Ecto neural progenitor cell (in vitro differentiated cells): ENCODE measurements at regions not wholly inside any gene's neighbourhood (a gene's known extent, or its start where the extent isn't known, plus 50 kb on each side); places are given as distances from the start of the nearest gene placed in this dataset.
"Not testable (repeated sequence)": the region's sequence is repeated elsewhere in the genome, so short reads cannot be mapped to it uniquely, and the experiment has no call there.

Experiments used
- DNase-seq: peaks from one replicate; pipeline ENCODE4 v3.0.0-alpha.2; 2018; ENCODE audit warnings: low spot score

DNA sequence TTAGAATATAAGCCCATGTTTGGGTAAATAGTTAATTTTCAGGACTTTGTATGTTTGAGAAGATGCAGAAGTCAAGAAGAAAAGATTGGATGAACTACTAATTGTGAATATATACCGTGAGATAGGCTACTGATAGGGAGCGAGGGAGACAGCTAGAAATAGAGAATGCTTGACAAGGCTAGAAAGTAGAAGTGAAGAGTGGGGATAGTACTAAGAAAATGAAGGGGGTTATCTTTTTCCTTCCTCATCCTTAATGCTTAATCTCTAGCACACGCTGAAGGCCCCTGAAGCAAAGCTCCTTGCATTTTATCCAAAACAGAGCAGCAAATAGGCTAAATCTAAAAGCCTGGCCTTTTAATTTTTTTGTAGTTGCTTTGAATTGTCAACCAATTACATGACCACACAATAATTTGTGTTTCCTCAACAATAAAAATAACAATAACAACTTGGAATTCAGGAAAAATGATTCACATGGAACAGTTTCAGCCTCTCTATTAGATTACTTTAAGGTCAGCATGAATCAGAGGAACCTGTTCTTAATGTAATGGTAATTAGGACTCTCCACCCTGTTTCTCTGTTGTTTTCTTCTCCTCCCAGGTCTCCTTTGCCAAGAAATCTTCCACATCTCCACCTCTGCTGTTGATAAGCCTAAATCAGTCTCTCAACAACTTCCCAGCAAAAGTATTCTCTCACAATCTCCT lies 1071.3 kb upstream of the ZEB2 start:
- DNase-seq: no peak

DNA sequence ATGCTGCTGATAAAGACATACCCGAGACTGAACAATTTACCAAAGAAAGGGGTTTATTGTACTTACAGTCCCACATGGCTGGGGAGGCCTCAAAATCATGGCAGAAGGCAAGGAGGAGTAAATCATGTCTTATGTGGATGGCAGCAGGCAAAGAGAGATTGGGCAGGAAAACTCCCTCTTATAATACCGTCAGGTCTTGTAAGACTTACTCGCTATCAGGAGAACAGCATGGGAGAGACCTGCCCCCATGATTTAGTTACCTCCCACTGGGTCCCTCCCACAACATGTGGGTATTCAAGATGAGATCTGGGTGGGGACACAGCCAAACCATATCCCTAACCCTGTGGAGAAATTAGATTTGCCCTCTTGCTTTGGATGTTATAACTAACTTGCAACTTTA lies 1068.0 kb upstream of the ZEB2 start:
- no peak for DNase-seq

DNA sequence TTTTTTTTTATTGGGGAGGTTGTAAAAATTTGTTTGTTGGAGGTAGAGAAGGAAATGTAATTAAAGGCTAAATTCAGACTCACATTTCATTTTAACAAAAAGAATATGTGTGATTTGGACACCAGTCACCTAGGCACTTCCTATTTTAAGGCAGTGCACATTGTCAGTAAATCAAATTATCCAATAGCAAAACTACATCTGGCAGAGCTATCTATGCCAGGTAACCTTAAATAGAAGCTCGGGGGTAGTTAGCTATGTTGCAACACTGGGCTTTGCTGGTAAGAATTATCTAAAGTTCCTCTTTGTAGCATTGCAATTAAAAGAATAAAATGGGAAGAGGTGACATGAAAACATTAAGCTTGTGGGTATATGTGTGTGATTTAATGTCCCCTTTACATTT lies 1064.4 kb upstream of the ZEB2 start:
- DNase-seq: no peak

DNA sequence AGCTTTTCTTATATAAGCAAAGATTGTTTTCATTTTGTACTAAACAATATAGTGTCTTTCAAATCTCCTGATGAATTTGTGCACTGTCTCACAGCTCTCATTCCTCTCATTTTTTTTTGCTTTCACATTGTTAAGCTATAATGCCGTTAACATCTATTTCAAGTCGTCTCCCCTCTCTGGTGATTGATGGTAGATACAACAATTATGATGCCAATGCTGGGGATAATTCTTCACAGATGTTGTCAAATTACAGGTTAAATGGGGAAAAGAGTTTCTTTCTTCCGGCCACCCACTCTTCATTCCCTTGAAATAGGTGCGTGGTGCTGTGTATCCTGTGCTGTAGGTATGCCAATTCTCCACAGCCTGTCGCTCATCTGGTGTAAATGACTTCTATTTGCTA lies 1053.7 kb upstream of the ZEB2 start:
- no peak for DNase-seq

DNA sequence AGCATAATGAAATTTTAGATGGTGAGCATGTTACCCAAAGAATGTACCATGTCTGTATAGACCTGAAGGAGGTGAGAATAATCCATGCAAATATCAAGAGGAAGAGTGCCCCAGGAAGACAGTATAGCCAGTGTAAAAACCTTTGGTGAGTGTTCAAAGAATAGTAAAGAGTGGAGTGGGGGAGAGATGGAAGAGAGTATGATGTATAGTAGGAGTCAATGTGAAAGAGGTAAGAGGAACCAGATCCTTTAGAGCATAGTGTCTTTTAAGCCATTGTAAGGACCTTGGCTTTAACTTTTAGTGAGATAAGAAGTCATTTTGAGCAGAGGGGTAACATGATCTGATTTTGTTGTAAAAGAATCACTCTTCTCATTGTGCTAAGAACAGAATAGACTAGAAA lies 1052.3 kb upstream of the ZEB2 start:
- no peak for DNase-seq

DNA sequence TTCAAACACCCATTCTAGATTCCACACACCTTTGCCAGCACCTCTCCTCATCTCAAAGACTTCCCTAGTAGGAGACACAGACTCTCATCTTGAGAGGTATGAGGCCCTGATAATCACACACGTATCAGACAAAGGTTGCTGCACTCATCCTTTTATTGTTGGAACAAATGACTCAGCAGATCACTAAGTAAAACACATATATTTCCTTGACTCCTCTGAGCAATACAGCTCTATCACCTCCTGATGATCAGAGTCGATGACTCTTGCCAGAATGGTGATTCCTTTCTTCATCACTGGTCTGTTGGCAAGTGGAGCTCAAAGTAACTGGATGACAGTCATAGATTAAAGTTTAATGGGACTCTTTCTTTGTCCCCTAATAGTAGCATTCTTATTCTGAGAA lies 1049.2 kb upstream of the ZEB2 start:
- DNase-seq: no peak

DNA sequence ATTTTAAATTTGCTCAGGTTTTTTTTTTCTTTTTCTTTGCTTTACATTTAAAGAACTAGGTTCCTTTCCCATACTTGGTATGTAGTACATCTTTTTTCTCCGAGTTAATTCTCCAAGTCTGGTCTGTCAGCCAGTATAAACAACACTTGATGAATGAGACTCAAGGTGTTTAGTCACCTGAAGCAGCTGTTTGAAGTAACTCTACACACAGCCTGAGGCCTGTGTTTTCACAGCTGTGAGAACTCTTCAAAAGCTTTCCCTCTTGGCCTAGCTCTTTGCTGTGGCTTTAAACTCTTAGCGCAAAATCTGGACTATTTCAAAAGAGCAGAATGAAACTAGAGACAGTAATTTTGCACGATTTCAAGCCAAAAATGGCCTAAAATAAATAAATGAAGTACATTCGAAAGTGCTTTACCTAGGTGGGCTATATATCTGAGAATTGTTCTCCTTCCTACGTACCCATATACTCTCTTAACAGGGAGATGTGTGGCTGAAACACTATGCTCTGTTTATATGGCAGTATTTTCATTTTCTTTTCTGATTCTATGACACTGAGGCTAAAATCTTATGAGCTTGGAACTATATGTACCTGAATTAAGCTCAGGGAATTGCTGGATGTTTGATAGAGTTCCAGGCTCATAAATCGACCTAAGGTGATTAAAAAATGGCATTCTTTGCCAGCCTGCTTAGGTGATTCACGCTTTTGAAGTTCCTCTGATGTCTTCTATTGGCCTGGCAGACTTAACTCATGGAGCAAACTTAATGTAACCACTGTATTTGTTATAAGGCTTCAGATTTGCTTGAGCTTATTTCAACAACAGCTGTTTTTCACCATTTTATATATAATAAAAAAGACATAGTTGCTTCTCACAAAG lies 1044.1 kb upstream of the ZEB2 start:
- no peak for DNase-seq

DNA sequence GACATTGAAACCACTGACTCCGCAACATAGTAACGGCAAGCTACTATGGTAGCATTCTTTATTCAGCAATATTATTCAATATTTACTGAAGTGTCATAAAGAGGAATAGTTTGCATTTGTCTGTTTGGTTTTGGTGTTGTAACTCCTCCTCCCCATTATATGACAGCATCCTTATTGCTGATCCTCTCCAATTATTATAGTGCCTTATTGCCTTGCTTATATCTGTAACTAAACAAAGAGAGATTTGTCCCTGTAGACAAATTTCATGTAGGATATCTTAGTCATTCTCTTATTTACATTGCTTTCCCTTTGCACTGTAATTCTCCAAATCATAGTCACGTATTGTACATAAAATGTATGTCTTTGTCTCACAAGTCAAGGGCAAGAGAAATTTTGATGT lies 1041.2 kb upstream of the ZEB2 start:
- no peak for DNase-seq

DNA sequence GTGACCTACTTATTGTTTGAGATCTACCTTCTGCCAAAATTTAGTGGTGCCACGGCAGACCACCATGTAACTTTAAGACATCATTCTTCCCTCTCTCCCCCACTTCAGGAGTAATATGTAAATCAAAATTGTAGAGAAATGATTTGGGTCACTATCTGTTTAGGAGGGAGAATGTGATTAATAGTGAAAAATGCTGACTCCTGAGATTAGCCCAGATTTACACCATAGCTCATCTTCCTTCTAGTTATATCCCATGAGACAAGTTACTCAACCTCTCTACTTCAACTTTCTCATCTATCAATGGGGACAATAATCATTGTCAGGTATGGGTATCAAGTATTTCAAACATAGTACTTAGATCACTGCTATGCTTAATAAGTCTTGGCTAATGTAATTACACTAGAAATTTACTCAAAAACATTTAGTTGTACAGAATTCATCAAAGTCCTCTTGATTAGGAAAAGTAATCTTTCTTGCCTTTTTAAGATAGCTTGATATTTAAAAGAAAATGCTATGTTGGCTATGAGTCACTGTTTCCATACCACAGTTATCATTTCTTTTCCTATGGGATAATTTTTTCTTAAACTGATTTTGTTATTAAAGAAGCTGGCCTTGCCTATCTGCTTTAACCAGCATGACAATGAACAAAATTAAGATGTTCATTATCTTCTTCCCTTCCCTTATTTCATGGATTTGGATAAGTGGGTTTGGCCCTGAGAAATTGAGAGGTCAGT lies 1038.9 kb upstream of the ZEB2 start:
- DNase-seq: no peak

DNA sequence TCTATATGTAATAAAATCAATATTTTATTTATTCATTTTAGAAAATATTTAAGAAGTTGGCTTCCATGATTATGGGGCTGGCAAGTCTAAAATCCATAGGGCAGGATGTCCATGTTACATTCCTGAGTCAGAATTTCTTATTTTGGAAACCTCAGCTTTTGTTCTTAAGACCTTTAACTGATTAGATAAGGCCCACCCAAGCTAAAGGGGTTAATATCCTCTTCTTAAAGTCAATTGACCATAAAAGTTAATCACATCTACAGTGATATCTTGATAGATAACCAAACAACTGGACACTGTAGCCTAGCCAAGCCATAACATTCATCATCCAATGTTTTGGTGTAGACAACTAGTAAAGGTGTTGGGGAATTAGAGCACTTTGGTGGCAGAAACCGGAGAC lies 1035.4 kb upstream of the ZEB2 start:
- DNase-seq: no peak

DNA sequence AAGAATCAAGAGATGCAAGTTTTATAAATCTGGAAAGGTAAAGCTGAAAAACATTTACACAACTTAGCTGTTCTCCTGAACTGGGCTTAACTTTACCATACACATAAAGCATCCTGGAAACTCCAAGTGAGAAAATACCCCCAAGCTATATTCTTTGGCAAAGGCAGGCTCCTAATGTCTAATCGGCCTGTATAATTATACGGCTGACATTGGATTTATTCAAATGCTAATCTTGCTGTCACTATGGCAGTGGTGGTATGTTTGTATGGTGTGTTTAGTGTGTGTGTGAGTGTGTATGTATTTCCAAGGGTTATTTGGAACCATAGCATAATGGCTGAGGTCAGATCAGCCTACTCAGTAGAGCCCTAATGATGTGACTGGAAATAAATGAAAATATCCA lies 1031.8 kb upstream of the ZEB2 start:
- no peak for DNase-seq

DNA sequence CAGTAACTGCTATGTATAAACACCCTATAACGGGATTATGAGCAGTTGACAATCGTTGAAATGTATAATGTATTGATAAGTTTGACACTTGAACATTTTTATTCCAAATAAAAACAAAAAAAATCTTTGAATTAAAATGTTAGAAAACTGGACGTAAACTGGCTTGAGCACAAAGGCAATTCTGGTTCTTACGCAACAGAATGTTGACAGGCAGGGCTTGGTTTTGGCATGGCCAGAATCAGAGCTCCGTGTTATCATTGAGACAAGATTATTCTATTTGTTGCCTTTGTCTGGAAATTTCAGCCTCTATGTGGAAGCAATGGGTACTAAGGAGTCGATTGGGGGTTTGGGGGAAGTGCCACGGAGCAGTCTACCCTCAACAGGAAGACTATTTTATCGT lies 1028.6 kb upstream of the ZEB2 start:
- no peak for DNase-seq

DNA sequence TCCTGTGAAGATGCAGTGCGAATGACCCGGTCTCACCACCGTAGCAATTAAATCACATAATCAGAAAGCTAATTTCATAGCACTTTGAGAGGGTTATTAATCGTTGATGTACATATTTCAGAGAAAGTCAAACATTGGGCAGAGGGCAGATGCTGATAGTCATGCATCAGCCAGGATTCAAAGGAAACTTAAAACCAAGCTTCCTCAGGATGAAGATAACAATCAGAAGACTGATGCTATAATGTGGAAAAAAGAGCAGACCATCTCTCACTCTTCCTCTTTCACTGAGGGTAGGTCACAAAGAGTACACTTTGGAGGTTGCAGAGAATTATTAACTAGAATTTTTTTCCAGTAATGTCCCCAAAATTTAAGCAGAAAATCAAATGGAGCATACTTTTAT lies 1027.7 kb upstream of the ZEB2 start:
- no peak for DNase-seq

DNA sequence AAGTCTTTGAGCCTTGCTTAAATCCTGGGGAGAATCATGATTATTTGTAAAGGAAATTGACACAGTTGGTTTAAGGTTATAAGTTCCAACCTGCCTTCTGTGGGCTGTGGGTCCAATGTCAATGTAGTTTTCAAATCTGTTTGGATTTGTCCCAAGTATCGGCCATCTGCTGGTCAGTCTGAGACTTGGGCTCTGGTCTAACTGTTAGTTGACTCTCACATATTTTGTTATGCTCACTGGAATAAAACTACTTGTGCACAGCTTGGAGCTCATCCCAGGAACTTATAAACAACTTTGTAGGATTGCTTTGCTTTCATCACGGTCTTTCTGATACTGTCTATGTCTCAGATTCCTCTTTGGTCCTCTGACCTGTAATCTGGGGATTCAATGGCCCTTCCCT lies 1026.2 kb upstream of the ZEB2 start:
- no peak for DNase-seq

DNA sequence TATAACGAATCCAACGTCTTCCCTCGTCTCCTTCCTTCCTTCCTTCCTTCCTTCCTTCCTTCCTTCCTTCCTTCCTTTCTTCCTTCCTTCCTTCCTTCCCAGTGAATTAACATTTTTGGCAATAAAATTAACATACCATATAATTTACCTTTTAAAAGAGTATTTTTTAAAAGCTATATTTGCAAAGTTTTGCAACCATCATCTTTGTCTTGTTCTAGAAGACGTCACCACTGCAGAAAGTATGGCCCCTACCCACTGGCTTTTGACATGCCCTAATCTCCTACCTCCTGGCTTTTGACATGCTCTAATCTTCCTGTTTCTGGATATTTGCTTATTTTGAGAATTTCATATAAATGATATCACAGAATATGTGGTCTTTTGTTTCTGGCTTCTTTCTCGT lies 1023.9 kb upstream of the ZEB2 start:
- DNase-seq: no peak

DNA sequence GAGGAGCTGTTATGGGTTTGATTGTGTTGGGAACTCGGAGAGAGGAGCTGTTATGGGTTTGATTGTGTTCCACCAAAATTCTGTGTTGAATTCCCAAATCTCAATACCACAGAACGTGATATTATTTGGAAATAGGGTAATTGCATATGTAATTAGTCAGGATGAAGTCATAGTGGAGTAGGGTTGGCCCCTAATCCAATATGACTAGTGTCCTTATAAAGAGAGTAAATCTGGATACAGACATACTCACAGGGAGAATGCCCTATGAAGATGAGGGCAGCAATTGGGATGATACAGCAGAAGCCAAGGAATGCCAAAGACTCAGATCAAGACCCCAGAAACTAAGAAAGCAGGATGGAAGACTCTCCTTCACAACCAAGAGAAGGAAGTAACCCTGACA lies 1023.2 kb upstream of the ZEB2 start:
- no peak for DNase-seq

DNA sequence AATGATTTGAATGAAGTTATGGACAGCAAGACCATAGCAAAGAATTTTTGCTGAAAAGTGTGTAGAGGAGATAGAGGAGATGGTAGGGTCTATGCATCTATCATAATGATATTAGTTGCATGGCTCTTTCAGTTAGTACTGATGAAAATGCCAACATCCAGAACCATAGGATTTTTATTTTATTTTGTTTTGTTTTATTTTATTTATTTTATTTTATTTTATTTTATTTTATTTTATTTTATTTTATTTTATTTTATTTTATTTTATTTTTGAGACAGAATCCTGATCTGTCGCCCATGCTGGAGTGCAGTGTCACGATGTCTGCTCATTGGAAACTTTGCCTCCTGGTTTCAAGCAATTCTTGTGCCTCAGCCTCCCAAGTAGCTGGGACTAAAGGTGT lies 1021.1 kb upstream of the ZEB2 start:
- DNase-seq: no peak

DNA sequence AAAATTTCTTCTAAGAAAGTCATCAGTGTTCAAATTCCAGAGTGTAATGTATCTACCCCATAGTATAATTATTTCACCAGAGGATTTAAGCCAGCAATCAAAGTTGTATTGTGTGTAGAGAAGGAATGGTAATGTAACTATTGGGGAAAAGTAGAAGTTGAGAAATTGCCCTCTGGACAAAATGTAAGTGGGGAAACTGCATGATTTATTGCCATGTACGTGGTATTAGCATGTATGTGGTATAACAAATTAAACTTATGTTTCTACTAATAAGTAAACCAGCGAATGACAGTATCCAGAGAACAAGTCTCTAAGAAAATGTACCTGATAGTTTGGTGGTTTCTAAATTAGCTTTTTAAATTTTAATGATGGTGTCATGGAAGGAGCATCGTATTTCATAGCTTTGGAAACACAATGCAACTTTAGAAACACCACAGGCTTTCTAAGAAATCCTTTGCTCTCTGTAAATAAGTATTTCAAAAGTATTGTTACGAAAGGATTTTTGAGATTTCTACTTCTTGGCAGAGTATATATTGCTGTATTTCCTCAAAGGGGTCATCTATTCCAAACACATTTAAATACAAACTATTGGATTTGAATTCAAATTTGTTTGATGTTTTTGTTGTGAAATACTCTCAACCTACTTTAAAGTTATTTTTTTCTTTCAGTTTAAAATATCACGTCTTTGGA lies 1018.9 kb upstream of the ZEB2 start:
- DNase-seq: no peak

DNA sequence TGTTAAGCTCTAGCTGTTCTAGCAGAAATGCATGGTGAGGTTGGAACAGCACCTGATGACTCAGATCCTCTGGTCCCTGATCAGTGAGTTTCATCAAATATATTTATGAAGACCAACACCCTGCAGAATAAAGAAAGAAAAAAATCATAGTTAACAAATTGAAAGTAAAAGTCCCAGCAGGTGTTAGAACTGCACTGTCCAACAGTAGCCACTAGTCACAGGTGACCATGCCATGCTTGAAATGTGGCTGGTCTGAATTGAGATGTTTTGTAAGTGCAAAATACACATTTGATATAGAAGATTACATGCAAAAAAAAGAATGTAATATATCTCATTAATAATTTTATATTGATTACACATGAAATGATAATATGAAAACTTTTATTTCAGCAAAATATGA lies 1010.7 kb upstream of the ZEB2 start:
- DNase-seq: no peak

DNA sequence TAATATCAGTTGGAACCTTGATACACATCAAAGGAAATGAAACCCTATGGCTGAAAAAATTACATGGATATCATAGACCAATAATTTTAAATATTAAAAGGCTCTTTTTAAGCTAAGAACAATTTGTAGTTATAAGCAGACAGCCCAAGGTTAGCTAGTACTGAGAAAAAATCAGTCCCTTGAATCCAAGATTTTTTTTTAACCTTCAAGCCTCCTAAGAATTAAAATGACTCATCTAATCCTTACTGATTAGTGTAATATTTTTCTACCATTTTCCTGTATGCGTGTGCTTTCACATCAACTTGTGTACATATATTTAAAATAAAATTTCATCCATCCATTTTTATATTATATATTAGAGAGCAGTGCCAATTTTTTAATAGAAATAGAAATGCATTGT lies 1004.9 kb upstream of the ZEB2 start:
- DNase-seq: no peak

DNA sequence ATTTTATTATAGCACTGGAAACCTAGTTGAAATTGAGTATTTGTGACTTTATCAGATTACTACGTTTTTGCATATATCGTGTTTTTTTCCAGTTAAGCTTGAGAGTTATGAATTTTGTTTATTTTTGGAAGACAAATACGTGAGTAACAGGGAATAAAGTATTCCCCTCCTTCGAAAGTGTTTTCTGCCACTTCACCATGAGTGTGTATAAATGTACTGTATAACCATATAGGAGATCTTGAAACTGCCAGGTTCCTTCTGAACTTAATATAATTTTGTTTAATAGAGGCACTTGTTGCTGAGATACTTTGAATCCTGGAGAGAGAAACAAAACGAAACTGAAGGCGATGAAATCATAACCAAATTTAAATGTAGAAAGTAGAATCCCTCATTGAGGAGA lies 1004.4 kb upstream of the ZEB2 start:
- no peak for DNase-seq

DNA sequence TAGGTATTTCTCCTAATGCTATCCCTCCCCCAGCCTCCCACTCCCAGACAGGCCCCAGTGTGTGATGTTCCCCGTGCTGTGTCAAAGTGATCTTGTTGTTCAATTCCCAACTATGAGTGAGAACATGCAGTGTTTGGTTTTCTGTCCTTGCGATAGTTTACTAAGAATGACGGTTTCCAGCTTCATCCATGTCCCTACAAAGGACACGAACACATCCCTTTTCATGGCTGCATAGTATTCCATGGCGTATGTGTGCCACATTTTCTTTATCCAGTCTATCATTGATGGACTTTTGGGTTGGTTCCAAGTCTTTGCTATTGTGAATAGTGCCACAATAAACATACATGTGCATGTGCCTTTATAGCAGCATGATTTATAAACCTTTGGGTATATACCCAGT lies 999.3 kb upstream of the ZEB2 start:
- DNase-seq: not testable (repeated sequence)

DNA sequence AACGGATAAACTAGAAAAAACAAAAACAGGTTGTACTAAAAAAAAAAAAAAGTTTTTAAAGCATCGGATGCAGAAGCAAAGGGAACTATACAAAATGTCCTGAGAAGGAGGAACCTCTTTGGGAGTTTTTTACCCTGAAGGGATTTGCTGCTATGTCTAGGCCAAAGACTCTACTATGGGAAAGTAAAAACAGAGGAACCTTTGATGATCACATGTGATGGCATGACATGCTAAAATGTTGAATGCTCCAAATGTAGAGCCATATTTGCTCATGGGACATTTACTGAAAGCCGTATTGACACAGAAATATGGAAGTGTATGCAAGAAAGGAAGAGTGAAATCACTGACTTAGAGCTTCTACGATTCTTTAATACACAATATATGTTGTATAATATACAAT lies 992.0 kb upstream of the ZEB2 start:
- no peak for DNase-seq
